ENCODE measurements at regions not wholly inside any gene's neighbourhood (a gene's known extent, or its start where the extent isn't known, plus 50 kb on each side); places are given as distances from the start of the nearest gene placed in this dataset.

DNA sequence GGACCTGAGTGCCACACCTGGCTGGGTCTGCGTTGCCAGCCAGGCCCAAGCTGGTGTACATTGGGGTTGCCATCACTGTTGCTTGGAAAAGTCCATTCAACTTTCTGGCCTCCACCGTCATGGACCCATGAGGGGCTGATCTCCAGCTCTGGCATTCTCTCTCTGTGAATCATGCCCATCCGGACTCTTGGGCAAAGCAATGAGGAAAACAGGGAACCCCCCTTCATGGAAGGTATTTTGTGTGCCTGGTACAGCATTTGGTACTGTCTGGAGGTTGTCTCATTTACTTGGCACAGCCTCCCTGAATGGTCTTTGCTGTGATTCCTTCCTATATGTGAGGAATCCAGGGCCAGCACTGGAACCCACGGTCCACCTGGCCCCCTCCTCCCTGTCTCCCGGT, 99.4 kb downstream of the FOXD2 start:
- TF ChIP-seq POLR2A (IDR thresholded peaks at IDR 0.05; ENCODE audit: low read length) (no peak), GATA1 (IDR thresholded peaks at IDR 0.05; ENCODE audit: low read depth, low read length) (no peak)
